Fibroblast of lung (primary cell): ENCODE measurements at regions not wholly inside any gene's neighbourhood (a gene's known extent, or its start where the extent isn't known, plus 50 kb on each side); places are given as distances from the start of the nearest gene placed in this dataset.
"Not testable (repeated sequence)": the region's sequence is repeated elsewhere in the genome, so short reads cannot be mapped to it uniquely, and the experiment has no call there.

Experiments
- DNase-seq, 2 donors: peaks; one replicate each; pipeline versions ENCODE4 v3.0.0 to v3.0.0-alpha.2; 2010; ENCODE audit warnings: low read depth in 2 of 2
- H2AFZ ChIP-seq: 2 replicates; pipeline ENCODE4 v1.5.1; 2012; ENCODE audit warnings: low read length, control low read depth, inconsistent platforms
- H3K27ac ChIP-seq: 2 replicates; pipeline ENCODE4 v1.5.1; 2011; ENCODE audit warnings: low read length, control low read depth; ENCODE audit not compliant: insufficient read depth
- H3K27me3 ChIP-seq: 2 replicates; pipeline ENCODE4 v1.5.1; 2011; ENCODE audit warnings: mild to moderate bottlenecking, low read length; ENCODE audit not compliant: control insufficient read depth, insufficient read depth
- H3K36me3 ChIP-seq: 2 replicates; pipeline ENCODE4 v1.5.1; 2011; ENCODE audit warnings: low read length; ENCODE audit not compliant: control insufficient read depth, insufficient read depth
- H3K4me1 ChIP-seq: 2 replicates; pipeline ENCODE4 v1.5.1; 2011; ENCODE audit warnings: low read length; ENCODE audit not compliant: control insufficient read depth, insufficient read depth; ENCODE audit errors: extremely low read depth
- H3K4me2 ChIP-seq: 2 replicates; pipeline ENCODE4 v1.5.1; 2011; ENCODE audit warnings: low read length, control low read depth; ENCODE audit not compliant: insufficient read depth; ENCODE audit errors: extremely low read depth
- H3K4me3 ChIP-seq, 4 experiments: fragments of 200-600 bp in 1 of 4; sonication (generic) in 1 of 4; replicated peaks in 1 of 4; 2 replicates each; pipeline ENCODE4 v1.5.1; 2011 to 2016; ENCODE audit warnings: low read length in 4 of 4, low read depth in 3 of 4, mild to moderate bottlenecking in 3 of 4, control low read depth in 2 of 4, inconsistent platforms in 1 of 4, mixed read lengths in 1 of 4; ENCODE audit not compliant: insufficient read depth in 1 of 4; ENCODE audit errors: control extremely low read depth in 1 of 4
- H3K79me2 ChIP-seq: 2 replicates; pipeline ENCODE4 v1.5.1; 2012; ENCODE audit warnings: mild to moderate bottlenecking, low read length, inconsistent platforms; ENCODE audit not compliant: control insufficient read depth, insufficient read depth
- H3K9ac ChIP-seq: 2 replicates; pipeline ENCODE4 v1.5.1; 2011; ENCODE audit warnings: mild to moderate bottlenecking, low read length, control low read depth; ENCODE audit not compliant: insufficient read depth
- H3K9me3 ChIP-seq: 2 replicates; pipeline ENCODE4 v1.5.1; 2012; ENCODE audit warnings: low read depth, low read length; ENCODE audit not compliant: control insufficient read depth, insufficient read depth
- H4K20me1 ChIP-seq: 2 replicates; pipeline ENCODE4 v1.5.1; 2011; ENCODE audit warnings: low read length; ENCODE audit not compliant: control insufficient read depth, insufficient read depth; ENCODE audit errors: extremely low read depth
- EZH2 ChIP-seq: IDR thresholded peaks from 2 replicates; pipeline ENCODE4 v1.5.1; 2012; ENCODE audit warnings: low read length, control low read depth, mild to moderate bottlenecking; ENCODE audit errors: missing control alignments
- TF ChIP-seq, protein P1 (sequence below), 2 donors: IDR thresholded peaks in 1 of 2; conservative IDR thresholded peaks in 1 of 2; 1 replicate in 1 of 2; 2 replicates in 1 of 2; pipeline ENCODE4 v1.5.1; 2011 to 2012; ENCODE audit warnings: low read length in 2 of 2, control low read depth in 1 of 2, inconsistent platforms in 1 of 2, low read depth in 1 of 2, mild to moderate bottlenecking in 1 of 2

DNA sequence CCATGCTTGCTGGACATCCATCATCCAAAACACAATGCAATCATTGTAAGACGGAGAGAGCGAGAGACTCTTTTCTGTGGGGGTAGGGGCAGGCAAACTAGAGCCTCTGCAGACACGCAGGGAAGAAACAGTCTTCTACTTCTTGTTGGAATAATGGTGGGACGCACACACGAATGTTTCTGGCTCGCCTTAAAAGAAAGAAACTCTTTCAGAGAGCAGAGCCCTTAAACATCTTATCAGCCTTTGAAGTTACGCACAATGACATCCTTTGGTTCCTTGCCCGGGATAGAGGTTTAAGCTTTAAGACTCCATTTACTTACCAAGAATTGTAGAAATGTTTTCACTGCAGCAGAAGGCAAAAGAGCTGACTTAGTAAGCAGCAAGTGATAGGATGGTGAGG is 133.8 kb upstream of the FOXN3 start:
- Histone ChIP-seq H3K36me3 (no peaks in the 10 kb centered on the region), H3K4me2 (no peak overlapping the region), H3K9ac (no peak overlapping the region), H3K79me2 (no peaks in the 10 kb centered on the region), H3K27me3 (no peaks in the 10 kb centered on the region), H3K4me1 (no peaks in the 10 kb centered on the region), H3K9me3 (no peaks in the 10 kb centered on the region), H4K20me1 (no peaks in the 10 kb centered on the region), H3K27ac (no peak overlapping the region), H2AFZ (no peak overlapping the region), H3K4me3 (no peak overlapping the region)
- no peak for TF ChIP-seq EZH2
- TF ChIP-seq, protein P1, sequence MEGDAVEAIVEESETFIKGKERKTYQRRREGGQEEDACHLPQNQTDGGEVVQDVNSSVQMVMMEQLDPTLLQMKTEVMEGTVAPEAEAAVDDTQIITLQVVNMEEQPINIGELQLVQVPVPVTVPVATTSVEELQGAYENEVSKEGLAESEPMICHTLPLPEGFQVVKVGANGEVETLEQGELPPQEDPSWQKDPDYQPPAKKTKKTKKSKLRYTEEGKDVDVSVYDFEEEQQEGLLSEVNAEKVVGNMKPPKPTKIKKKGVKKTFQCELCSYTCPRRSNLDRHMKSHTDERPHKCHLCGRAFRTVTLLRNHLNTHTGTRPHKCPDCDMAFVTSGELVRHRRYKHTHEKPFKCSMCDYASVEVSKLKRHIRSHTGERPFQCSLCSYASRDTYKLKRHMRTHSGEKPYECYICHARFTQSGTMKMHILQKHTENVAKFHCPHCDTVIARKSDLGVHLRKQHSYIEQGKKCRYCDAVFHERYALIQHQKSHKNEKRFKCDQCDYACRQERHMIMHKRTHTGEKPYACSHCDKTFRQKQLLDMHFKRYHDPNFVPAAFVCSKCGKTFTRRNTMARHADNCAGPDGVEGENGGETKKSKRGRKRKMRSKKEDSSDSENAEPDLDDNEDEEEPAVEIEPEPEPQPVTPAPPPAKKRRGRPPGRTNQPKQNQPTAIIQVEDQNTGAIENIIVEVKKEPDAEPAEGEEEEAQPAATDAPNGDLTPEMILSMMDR (conservative IDR thresholded peaks at IDR 0.05 in 1 of 2, IDR thresholded peaks at IDR 0.05 in 1 of 2; ENCODE audit: low read depth in 1 of 2, low read length in 2 of 2), result no peak
- DNase-seq, result peak in 1 of 2 donors; percentile 62

DNA sequence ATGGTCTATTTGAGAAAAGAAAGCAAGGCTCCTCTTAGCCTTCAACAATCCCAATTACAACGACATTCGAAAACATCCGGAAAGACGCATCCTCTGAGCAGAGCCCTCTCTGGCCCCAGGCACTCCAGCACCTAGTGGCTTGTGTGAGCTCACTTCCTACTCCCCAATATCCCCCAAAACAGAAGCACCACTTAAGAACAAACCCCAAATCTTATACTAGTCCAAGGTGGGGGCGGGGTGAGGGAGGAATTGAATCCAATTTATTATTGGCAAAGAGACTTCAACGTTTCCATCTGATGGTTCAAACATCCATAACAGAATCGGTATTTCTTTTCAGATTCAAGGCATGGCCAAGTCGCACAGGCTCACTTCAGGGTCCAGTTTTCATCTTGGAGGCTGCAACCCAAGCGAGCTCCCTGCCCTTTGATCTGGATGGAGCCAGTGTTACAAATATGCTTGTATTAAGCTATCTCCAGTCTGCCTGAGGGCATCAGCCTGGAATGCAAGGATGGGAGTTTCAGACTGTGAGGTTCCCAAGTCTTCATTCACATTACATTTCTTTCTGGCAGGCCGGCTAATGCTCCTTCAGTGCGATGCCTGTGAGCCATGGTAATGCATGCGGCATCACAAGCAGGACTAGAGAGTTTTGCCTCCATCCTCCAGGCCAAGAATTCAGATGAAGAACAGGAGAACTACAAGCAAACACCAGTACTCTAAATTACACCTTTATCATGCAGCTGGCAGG is 132.5 kb upstream of the FOXN3 start:
- Histone ChIP-seq H3K79me2 (no peaks in the 10 kb centered on the region), H3K27me3 (no peaks in the 10 kb centered on the region), H3K9me3 (no peaks in the 10 kb centered on the region), H3K36me3 (no peaks in the 10 kb centered on the region), H3K4me3 (no peak overlapping the region), H3K27ac (no peak overlapping the region), H3K4me1 (no peaks in the 10 kb centered on the region), H2AFZ (no peak overlapping the region), H3K9ac (no peak overlapping the region), H4K20me1 (no peaks in the 10 kb centered on the region), H3K4me2 (no peak overlapping the region)
- peak in 1 of 2 donors; percentile 39 for DNase-seq
- TF ChIP-seq, protein P1 (conservative IDR thresholded peaks at IDR 0.05 in 1 of 2, IDR thresholded peaks at IDR 0.05 in 1 of 2; ENCODE audit: low read depth in 1 of 2, low read length in 2 of 2), result no peak
- no peak for TF ChIP-seq EZH2

GRCh38 chr14:89547047-89547446 is 130.0 kb upstream of the FOXN3 start:
- not testable (repeated sequence) for H4K20me1 ChIP-seq, H2AFZ ChIP-seq, DNase-seq, H3K36me3 ChIP-seq, H3K27ac ChIP-seq, H3K79me2 ChIP-seq, H3K9ac ChIP-seq, H3K4me2 ChIP-seq, H3K9me3 ChIP-seq, H3K4me1 ChIP-seq, H3K4me3 ChIP-seq, H3K27me3 ChIP-seq
